ENCODE measurements at regions not wholly inside any gene's neighbourhood (a gene's known extent, or its start where the extent isn't known, plus 50 kb on each side); places are given as distances from the start of the nearest gene placed in this dataset.

- Histone ChIP-seq H3K4me2 (ENCODE audit: low read length) (no peak overlapping the region), H3K9ac (ENCODE audit: low read length) (no peak overlapping the region), H3K9me2 (ENCODE audit: low read depth, low read length) (no peaks in the 10 kb centered on the region), H4K20me1 (ENCODE audit: insufficient read depth, low read length) (no peaks in the 10 kb centered on the region), H3K27me3 (ENCODE audit: insufficient read depth, low read length) (no peaks in the 10 kb centered on the region), H3K36me3 (ENCODE audit: insufficient read depth, low read length) (no peaks in the 10 kb centered on the region), H3K4me1 (ENCODE audit: insufficient read depth, low read length, severe bottlenecking) (no peaks in the 10 kb centered on the region), H3K4me3 (ENCODE audit: low read depth, low read length, poor library complexity, severe bottlenecking) (no peak overlapping the region), H3K79me2 (ENCODE audit: insufficient read depth, low read length) (no peaks in the 10 kb centered on the region), H3F3A (ENCODE audit: insufficient read depth, low read length) (no peaks in the 10 kb centered on the region), H3K9me3 (ENCODE audit: low read length) (no peaks in the 10 kb centered on the region), H3K27ac (ENCODE audit: low read depth, low read length, poor library complexity, severe bottlenecking) (no peak overlapping the region), H2AFZ (ENCODE audit: low read length) (no peak overlapping the region)
- no peak for TF ChIP-seq CTCF (IDR thresholded peaks at IDR 0.05; ENCODE audit: low read length)
- TF ChIP-seq EZH2 (IDR thresholded peaks at IDR 0.05; ENCODE audit: borderline replicate concordance, low read length): no peak
Measured at GRCh38 chr12:59389968-59390576, 205.8 kb upstream of the SLC16A7 start.

GRCh38 chr12:59388694-59389093 is 207.1 kb upstream of the SLC16A7 start:
- no peaks in the 10 kb centered on the region for H3K27me3 ChIP-seq (ENCODE audit: insufficient read depth, low read length)
- no peaks in the 10 kb centered on the region for H4K20me1 ChIP-seq (ENCODE audit: insufficient read depth, low read length)
- no peak overlapping the region for H3K27ac ChIP-seq (ENCODE audit: low read depth, low read length, poor library complexity, severe bottlenecking)
- H3K4me1 ChIP-seq (ENCODE audit: insufficient read depth, low read length, severe bottlenecking): no peaks in the 10 kb centered on the region
- H3K36me3 ChIP-seq (ENCODE audit: insufficient read depth, low read length): no peaks in the 10 kb centered on the region
- H3F3A ChIP-seq (ENCODE audit: insufficient read depth, low read length): no peaks in the 10 kb centered on the region
- H3K9ac ChIP-seq (ENCODE audit: low read length): no peak overlapping the region
- no peaks in the 10 kb centered on the region for H3K9me2 ChIP-seq (ENCODE audit: low read depth, low read length)
- TF ChIP-seq EZH2 (IDR thresholded peaks at IDR 0.05; ENCODE audit: borderline replicate concordance, low read length): no peak
- TF ChIP-seq CTCF (IDR thresholded peaks at IDR 0.05; ENCODE audit: low read length): no peak
- H2AFZ ChIP-seq (ENCODE audit: low read length): no peak overlapping the region
- H3K4me2 ChIP-seq (ENCODE audit: low read length): no peak overlapping the region
- H3K9me3 ChIP-seq (ENCODE audit: low read length): no peaks in the 10 kb centered on the region
- H3K4me3 ChIP-seq (ENCODE audit: low read depth, low read length, poor library complexity, severe bottlenecking): no peak overlapping the region
- no peaks in the 10 kb centered on the region for H3K79me2 ChIP-seq (ENCODE audit: insufficient read depth, low read length)

GRCh38 chr12:59388176-59388575 is 207.7 kb upstream of the SLC16A7 start:
- Histone ChIP-seq H3K36me3 (ENCODE audit: insufficient read depth, low read length) (no peaks in the 10 kb centered on the region), H3K9ac (ENCODE audit: low read length) (no peak overlapping the region), H3K4me2 (ENCODE audit: low read length) (no peak overlapping the region), H3K79me2 (ENCODE audit: insufficient read depth, low read length) (no peaks in the 10 kb centered on the region), H2AFZ (ENCODE audit: low read length) (no peak overlapping the region), H3K27ac (ENCODE audit: low read depth, low read length, poor library complexity, severe bottlenecking) (no peak overlapping the region), H3F3A (ENCODE audit: insufficient read depth, low read length) (no peaks in the 10 kb centered on the region), H3K9me3 (ENCODE audit: low read length) (no peaks in the 10 kb centered on the region), H3K27me3 (ENCODE audit: insufficient read depth, low read length) (no peaks in the 10 kb centered on the region), H3K9me2 (ENCODE audit: low read depth, low read length) (no peaks in the 10 kb centered on the region), H3K4me1 (ENCODE audit: insufficient read depth, low read length, severe bottlenecking) (no peaks in the 10 kb centered on the region), H4K20me1 (ENCODE audit: insufficient read depth, low read length) (no peaks in the 10 kb centered on the region), H3K4me3 (ENCODE audit: low read depth, low read length, poor library complexity, severe bottlenecking) (no peak overlapping the region)
- TF ChIP-seq EZH2 (IDR thresholded peaks at IDR 0.05; ENCODE audit: borderline replicate concordance, low read length): no peak
- no peak for TF ChIP-seq CTCF (IDR thresholded peaks at IDR 0.05; ENCODE audit: low read length)

Data from OCI-LY1 (cell line).